GM20431 (cell line): ENCODE measurements at regions not wholly inside any gene's neighbourhood (a gene's known extent, or its start where the extent isn't known, plus 50 kb on each side); places are given as distances from the start of the nearest gene placed in this dataset.

Source experiments
- in situ Hi-C: fragments of 300-500 bp; cut with MseI, MboI; formaldehyde crosslinking; loops from one replicate; pipeline ENCODE4 v1.15.0; 2020; ENCODE audit warnings: low sequenced_read_pairs; ENCODE audit not compliant: unreplicated experiment

- in situ Hi-C loops = no loop called here
Observed at GRCh38 chr4:42326524-42326923, 70.8 kb upstream of the SHISA3 start.

GRCh38 chr4:42327323-42327722, 70.0 kb upstream of the SHISA3 start:
- in situ Hi-C loops = no loop called here

GRCh38 chr4:42328978-42329377, 68.3 kb upstream of the SHISA3 start:
- in situ Hi-C loops = no loop called here

GRCh38 chr4:42329421-42329820, 67.9 kb upstream of the SHISA3 start:
- in situ Hi-C loops = no loop called here

GRCh38 chr4:42330002-42330592, 67.2 kb upstream of the SHISA3 start:
- in situ Hi-C loops = no loop called here

- in situ Hi-C loops = no loop called here
Observed at GRCh38 chr4:42331040-42331439, 66.2 kb upstream of the SHISA3 start.

GRCh38 chr4:42331914-42332368, 65.3 kb upstream of the SHISA3 start:
- in situ Hi-C loops = no loop called here

- in situ Hi-C loops = no loop called here
Observed at GRCh38 chr4:42339935-42340406, 57.3 kb upstream of the SHISA3 start.

- in situ Hi-C loops = no loop called here
Observed at GRCh38 chr4:42341518-42342026, 55.7 kb upstream of the SHISA3 start.

GRCh38 chr4:42342459-42342858, 54.8 kb upstream of the SHISA3 start:
- in situ Hi-C loops = no loop called here

GRCh38 chr4:42344309-42344708, 53.0 kb upstream of the SHISA3 start:
- in situ Hi-C loops = no loop called here

GRCh38 chr4:42344749-42345148, 52.5 kb upstream of the SHISA3 start:
- in situ Hi-C loops = no loop called here

- in situ Hi-C loops = no loop called here
Observed at GRCh38 chr4:42345962-42346544, 51.2 kb upstream of the SHISA3 start.

GRCh38 chr4:42347076-42347475, 50.2 kb upstream of the SHISA3 start:
- in situ Hi-C loops = no loop called here
